Right cardiac atrium (tissue), 5 donors: ENCODE measurements at regions not wholly inside any gene's neighbourhood (a gene's known extent, or its start where the extent isn't known, plus 50 kb on each side); places are given as distances from the start of the nearest gene placed in this dataset.

ENCODE experiments used
- ATAC-seq, 2 donors: fragments of 200-7000 bp; cut with Tn5 transposase; one replicate each; pipeline versions ENCODE4 v1.8.0 to v1.9.1; 2020; ENCODE audit warnings: moderate library complexity in 2 of 2, mild to moderate bottlenecking in 1 of 2
- DNase-seq, 3 donors: peaks; one replicate each; pipeline ENCODE4 v3.0.0-alpha.2; 2020
- H3K27ac ChIP-seq: one replicate; pipeline ENCODE4 v1.5.1; 2013; ENCODE audit warnings: mild to moderate bottlenecking, low read length, control low read depth, moderate library complexity
- H3K27me3 ChIP-seq: one replicate; pipeline ENCODE4 v1.6.1; 2013; ENCODE audit not compliant: control insufficient read depth, insufficient read depth
- H3K4me1 ChIP-seq: one replicate; pipeline ENCODE4 v1.6.1; 2013; ENCODE audit warnings: low read length; ENCODE audit not compliant: control insufficient read depth, insufficient read depth
- H3K4me3 ChIP-seq: one replicate; pipeline ENCODE4 v1.5.1; 2013; ENCODE audit warnings: low read length, control low read depth
- H3K9me3 ChIP-seq: one replicate; pipeline ENCODE4 v1.6.1; 2013; ENCODE audit warnings: low read length; ENCODE audit not compliant: control insufficient read depth
- WGBS: extraction: QIAGEN DNeasy Blood & Tissue Kit; methylation state at CpG from one replicate; pipeline ENCODE4 v1.1.7; 2013; 5-methylcytosine and 5-hydroxymethylcytosine counted together
- intact Hi-C, 4 donors: fragments of 100-400 bp; cut with DNase I; formaldehyde crosslinking; loops; one replicate each; pipeline versions ENCODE4 v1.11.0 to v1.14.0; 2022 to 2023
- donor health status: healthy with polysubstance abuse.
- donor health status: DM: no; HTN: yes; CAD: no.
- donor health status: DM: no; HTN: no; CAD: no.
- donor health status: DM: no; HTN: yes; CAD: no; lungs with severe emphysema.
- donor health status: DM: yes; HTN: yes; CAD: no.

- Histone ChIP-seq H3K27me3 (no peaks in the 10 kb centered on the region), H3K4me3 (no peak overlapping the region), H3K9me3 (no peaks in the 10 kb centered on the region), H3K4me1 (no peaks in the 10 kb centered on the region), H3K27ac (no peak overlapping the region)
- ATAC-seq, result no peak
- WGBS, result 90% methylated on average over 2 of the region's 2 CpGs
- intact Hi-C loops, result no loop called here
- no peak for DNase-seq
These were observed 218.9 kb downstream of the LACC1 start for GRCh38 chr13:44098559-44098958.

- DNase-seq (no peak), ATAC-seq (no peak)
- Histone ChIP-seq H3K4me1 (peaks cover 4% of the 10 kb centered on the region), H3K27ac (no peak overlapping the region), H3K9me3 (no peaks in the 10 kb centered on the region), H3K27me3 (no peaks in the 10 kb centered on the region), H3K4me3 (no peak overlapping the region)
- intact Hi-C loops, result loop anchor here in 1 of 4 donors (10.0 kb wide), 1 partner anchor 47 kb away; no protein-coding TSS in a partner anchor
- WGBS, result 49% methylated on average over 2 of the region's 2 CpGs
These were observed 221.8 kb downstream of the LACC1 start for GRCh38 chr13:44101347-44102083.

- no peak for ATAC-seq
These were observed 223.9 kb downstream of the LACC1 start for GRCh38 chr13:44103429-44104196.

GRCh38 chr13:44104197-44104490, 224.4 kb downstream of the LACC1 start:
- no peak for ATAC-seq
- Histone ChIP-seq H3K4me3 (no peak overlapping the region), H3K4me1 (peaks cover 24% of the 10 kb centered on the region), H3K9me3 (no peaks in the 10 kb centered on the region), H3K27ac (no peak overlapping the region), H3K27me3 (no peaks in the 10 kb centered on the region)
- no peak for DNase-seq
- intact Hi-C loops, result loop anchor here in 1 of 4 donors (10.0 kb wide), 1 partner anchor 49 kb away; no protein-coding TSS in a partner anchor
- 55% methylated on average over 2 of the region's 2 CpGs for WGBS

More at GRCh38 chr13:44103429-44104196, 223.9 kb downstream of the LACC1 start:
- DNase-seq, result no peak
- no peak overlapping the region for H3K4me3 ChIP-seq
- 88% methylated on average over 10 of the region's 10 CpGs for WGBS
- peaks cover 22% of the 10 kb centered on the region for H3K4me1 ChIP-seq
- H3K27ac ChIP-seq, result no peak overlapping the region
- no peaks in the 10 kb centered on the region for H3K9me3 ChIP-seq
- intact Hi-C loops, result loop anchor here in 1 of 4 donors (10.0 kb wide), 1 partner anchor 49 kb away; no protein-coding TSS in a partner anchor
- H3K27me3 ChIP-seq, result no peaks in the 10 kb centered on the region

GRCh38 chr13:44104969-44105368, 225.3 kb downstream of the LACC1 start:
- Histone ChIP-seq H3K9me3 (no peaks in the 10 kb centered on the region), H3K27ac (no peak overlapping the region), H3K4me1 (peaks cover 24% of the 10 kb centered on the region), H3K4me3 (no peak overlapping the region), H3K27me3 (no peaks in the 10 kb centered on the region)
- WGBS, result 71% methylated on average over 5 of the region's 5 CpGs
- intact Hi-C loops, result loop anchor here in 1 of 4 donors (10.0 kb wide), 1 partner anchor 50 kb away; no protein-coding TSS in a partner anchor
- no peak for DNase-seq
- no peak for ATAC-seq

- intact Hi-C loops, result loop anchor here in 1 of 4 donors (10.0 kb wide), 1 partner anchor 52 kb away; no protein-coding TSS in a partner anchor
- DNase-seq, result peak in 1 of 3 donors; percentile 45
These were observed 226.8 kb downstream of the LACC1 start for GRCh38 chr13:44106266-44107152.

GRCh38 chr13:44107357-44108121, 227.8 kb downstream of the LACC1 start:
- ATAC-seq, result no peak
- H3K4me1 ChIP-seq, result peaks cover 24% of the 10 kb centered on the region
- DNase-seq, result peak in 2 of 3 donors; percentile 17 to 38
- H3K4me3 ChIP-seq, result no peak overlapping the region
- H3K9me3 ChIP-seq, result no peaks in the 10 kb centered on the region
- WGBS, result 73% methylated on average over 10 of the region's 10 CpGs
- H3K27ac ChIP-seq, result peak overlapping the region; percentile 65
- intact Hi-C loops, result loop anchor here in 1 of 4 donors (10.0 kb wide), 1 partner anchor 53 kb away; no protein-coding TSS in a partner anchor
- no peaks in the 10 kb centered on the region for H3K27me3 ChIP-seq

More at GRCh38 chr13:44106266-44107152, 226.8 kb downstream of the LACC1 start:
- peaks cover 24% of the 10 kb centered on the region for H3K4me1 ChIP-seq
- H3K9me3 ChIP-seq, result no peaks in the 10 kb centered on the region
- H3K27ac ChIP-seq, result peak overlapping the region; percentile 48
- peak; percentile 42 to 88 for ATAC-seq
- H3K27me3 ChIP-seq, result no peaks in the 10 kb centered on the region
- WGBS, result 53% methylated on average over 6 of the region's 6 CpGs
- no peak overlapping the region for H3K4me3 ChIP-seq

- ATAC-seq (peak; percentile 76 to 90), DNase-seq (peak; percentile 46 to 61 (median 58))
- Histone ChIP-seq H3K27ac (peak overlapping the region; percentile 60), H3K4me3 (no peak overlapping the region), H3K9me3 (no peaks in the 10 kb centered on the region), H3K4me1 (peaks cover 24% of the 10 kb centered on the region), H3K27me3 (no peaks in the 10 kb centered on the region)
- 24% methylated on average over 2 of the region's 2 CpGs for WGBS
- intact Hi-C loops, result loop anchor here in 1 of 4 donors (10.0 kb wide), 1 partner anchor 54 kb away; no protein-coding TSS in a partner anchor
These were observed 228.7 kb downstream of the LACC1 start for GRCh38 chr13:44108331-44108858.

GRCh38 chr13:44110091-44110621, 230.5 kb downstream of the LACC1 start:
- Histone ChIP-seq H3K4me1 (peaks cover 24% of the 10 kb centered on the region), H3K27me3 (no peaks in the 10 kb centered on the region), H3K4me3 (no peak overlapping the region), H3K27ac (no peak overlapping the region), H3K9me3 (no peaks in the 10 kb centered on the region)
- intact Hi-C loops, result loop anchor here in 1 of 4 donors (10.0 kb wide), 1 partner anchor 55 kb away; no protein-coding TSS in a partner anchor
- DNase-seq, result no peak
- ATAC-seq, result no peak
- WGBS, result 76% methylated on average over 7 of the region's 7 CpGs
